ENCODE measurements at regions not wholly inside any gene's neighbourhood (a gene's known extent, or its start where the extent isn't known, plus 50 kb on each side); places are given as distances from the start of the nearest gene placed in this dataset.

- TF ChIP-seq CTCF (IDR thresholded peaks at IDR 0.05 in 8 of 11, conservative IDR thresholded peaks at IDR 0.05 in 3 of 11) (no peak), POLR2A (IDR thresholded peaks at IDR 0.05) (no peak)
Measured at GRCh38 chr9:618478-618877, 223.0 kb upstream of the DMRT1 start.
